HUDEP-2 (cell line): ENCODE measurements at regions not wholly inside any gene's neighbourhood (a gene's known extent, or its start where the extent isn't known, plus 50 kb on each side); places are given as distances from the start of the nearest gene placed in this dataset.

ENCODE experiments used
- DNase-seq, 76 experiments: peaks; one replicate each; lab custom pipeline; 2025; ENCODE audit not compliant: unreplicated experiment in 76 of 76; lab: John Stamatoyannopoulos, UW

- DNase-seq, result no peak
These were observed 395.0 kb upstream of the TBX3 start for GRCh38 chr12:115078990-115079389.

- no peak for DNase-seq
These were observed 394.4 kb upstream of the TBX3 start for GRCh38 chr12:115078334-115078733.

GRCh38 chr12:115075552-115076170 lies 391.7 kb upstream of the TBX3 start:
- no peak for DNase-seq

GRCh38 chr12:115074617-115075016 lies 390.6 kb upstream of the TBX3 start:
- no peak for DNase-seq

- DNase-seq, result no peak
These were observed 388.7 kb upstream of the TBX3 start for GRCh38 chr12:115072712-115073111.

GRCh38 chr12:115070313-115070712 lies 386.3 kb upstream of the TBX3 start:
- DNase-seq, result no peak

- no peak for DNase-seq
These were observed 380.3 kb upstream of the TBX3 start for GRCh38 chr12:115064296-115064695.

- DNase-seq, result no peak
These were observed 378.8 kb upstream of the TBX3 start for GRCh38 chr12:115062741-115063140.

- DNase-seq, result no peak
These were observed 376.6 kb upstream of the TBX3 start for GRCh38 chr12:115060477-115061168.

- no peak for DNase-seq
These were observed 373.5 kb upstream of the TBX3 start for GRCh38 chr12:115057445-115057844.

GRCh38 chr12:115051378-115051777 lies 367.4 kb upstream of the TBX3 start:
- DNase-seq, result no peak

- DNase-seq, result no peak
These were observed 365.6 kb upstream of the TBX3 start for GRCh38 chr12:115049614-115050013.

GRCh38 chr12:115046805-115047204 lies 362.8 kb upstream of the TBX3 start:
- no peak for DNase-seq

GRCh38 chr12:115044073-115044472 lies 360.1 kb upstream of the TBX3 start:
- DNase-seq, result no peak

GRCh38 chr12:115043079-115043478 lies 359.1 kb upstream of the TBX3 start:
- DNase-seq, result no peak

- DNase-seq, result no peak
These were observed 358.4 kb upstream of the TBX3 start for GRCh38 chr12:115042341-115042740.

GRCh38 chr12:115037830-115038229 lies 353.9 kb upstream of the TBX3 start:
- DNase-seq, result no peak

GRCh38 chr12:115035535-115036107 lies 351.6 kb upstream of the TBX3 start:
- DNase-seq, result no peak

GRCh38 chr12:115032521-115032920 lies 348.5 kb upstream of the TBX3 start:
- DNase-seq, result no peak

- no peak for DNase-seq
These were observed 346.0 kb upstream of the TBX3 start for GRCh38 chr12:115030017-115030416.

GRCh38 chr12:115024531-115024930 lies 340.6 kb upstream of the TBX3 start:
- no peak for DNase-seq
